ENCODE measurements at regions not wholly inside any gene's neighbourhood (a gene's known extent, or its start where the extent isn't known, plus 50 kb on each side); places are given as distances from the start of the nearest gene placed in this dataset.

GRCh38 chr14:47763188-47763854 lies 87.9 kb upstream of the MDGA2 start:
- TF ChIP-seq CTCF (IDR thresholded peaks at IDR 0.05; ENCODE audit: low read depth, low read length): no peak
- in situ Hi-C loops (cut with HindIII; ENCODE audit: low sequenced_read_pairs): no loop called here
- no peak for DNase-seq (ENCODE audit: low read depth, low spot score)
- H3K4me3 ChIP-seq (ENCODE audit: low read depth, low read length): no peak overlapping the region

DNA sequence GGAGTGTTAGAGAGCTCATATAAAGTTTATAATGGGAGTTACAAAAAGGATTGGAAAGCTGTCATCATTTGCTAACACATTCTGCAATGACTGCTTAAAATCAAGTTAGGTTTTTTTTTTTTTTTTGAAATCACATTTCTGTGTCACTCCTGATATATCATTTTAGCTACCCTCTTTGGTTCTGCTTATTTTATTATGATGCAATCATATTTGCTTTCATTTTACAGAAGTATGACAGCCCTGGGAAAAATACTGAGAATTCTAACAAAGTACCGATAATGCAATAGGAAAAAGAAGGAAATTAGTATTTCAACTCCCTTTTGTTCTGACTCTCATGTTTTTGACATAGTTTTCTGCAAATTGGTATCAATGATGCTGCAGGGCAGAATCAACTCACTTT lies 71.6 kb upstream of the MDGA2 start:
- in situ Hi-C loops (cut with HindIII; ENCODE audit: low sequenced_read_pairs): no loop called here
- TF ChIP-seq CTCF (IDR thresholded peaks at IDR 0.05; ENCODE audit: low read depth, low read length): no peak
- DNase-seq (ENCODE audit: low read depth, low spot score): no peak
- no peak overlapping the region for H3K4me3 ChIP-seq (ENCODE audit: low read depth, low read length)

- no peak overlapping the region for H3K4me3 ChIP-seq (ENCODE audit: low read depth, low read length)
- no peak for DNase-seq (ENCODE audit: low read depth, low spot score)
- in situ Hi-C loops (cut with HindIII; ENCODE audit: low sequenced_read_pairs): no loop called here
- no peak for TF ChIP-seq CTCF (IDR thresholded peaks at IDR 0.05; ENCODE audit: low read depth, low read length)
These were observed 68.8 kb upstream of the MDGA2 start for GRCh38 chr14:47744155-47744554.

GRCh38 chr14:47739541-47739940 lies 64.1 kb upstream of the MDGA2 start:
- in situ Hi-C loops (cut with HindIII; ENCODE audit: low sequenced_read_pairs): no loop called here
- no peak for DNase-seq (ENCODE audit: low read depth, low spot score)
- H3K4me3 ChIP-seq (ENCODE audit: low read depth, low read length): no peak overlapping the region
- TF ChIP-seq CTCF (IDR thresholded peaks at IDR 0.05; ENCODE audit: low read depth, low read length): no peak

DNA sequence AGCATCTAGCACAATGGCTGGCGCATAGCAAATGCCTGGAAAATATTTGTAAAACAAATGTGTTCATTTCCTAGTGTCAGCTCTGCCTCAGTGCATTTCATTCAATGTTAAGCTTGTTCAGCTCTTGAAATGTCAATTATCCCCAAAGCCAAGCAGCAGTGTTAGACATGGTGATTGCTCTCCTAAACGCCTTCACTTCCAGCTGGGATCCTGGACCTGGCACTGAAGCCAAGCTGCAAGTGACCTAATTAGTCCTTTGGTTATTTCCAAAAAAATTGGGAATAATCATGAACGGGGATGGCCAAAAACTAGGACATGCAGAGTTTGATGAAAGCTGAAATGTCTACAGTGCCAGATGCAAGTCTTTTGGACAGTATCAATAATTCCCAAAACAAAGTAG lies 54.9 kb upstream of the MDGA2 start:
- no peak for TF ChIP-seq CTCF (IDR thresholded peaks at IDR 0.05; ENCODE audit: low read depth, low read length)
- no peak for DNase-seq (ENCODE audit: low read depth, low spot score)
- in situ Hi-C loops (cut with HindIII; ENCODE audit: low sequenced_read_pairs): no loop called here
- no peak overlapping the region for H3K4me3 ChIP-seq (ENCODE audit: low read depth, low read length)
